ENCODE measurements at regions not wholly inside any gene's neighbourhood (a gene's known extent, or its start where the extent isn't known, plus 50 kb on each side); places are given as distances from the start of the nearest gene placed in this dataset.
A peak's percentile ranks its signal among the peaks of the same experiment; 100 is the strongest.

- TF ChIP-seq CTCF (IDR thresholded peaks at IDR 0.05; ENCODE audit: extremely low read depth in 1 of 2, insufficient read depth in 1 of 2, low read depth in 1 of 2, low read length in 2 of 2) (peak; percentile 58 to 73), POLR2AphosphoS5 (IDR thresholded peaks at IDR 0.05; ENCODE audit: insufficient read depth, low read depth, low read length) (no peak), GATA2 (IDR thresholded peaks at IDR 0.05; ENCODE audit: insufficient read depth, insufficient read length, low read depth, low read length) (no peak), JUN (IDR thresholded peaks at IDR 0.05; ENCODE audit: borderline replicate concordance, insufficient read depth, insufficient read length, low read depth) (no peak), EZH2 (IDR thresholded peaks at IDR 0.05; ENCODE audit: borderline replicate concordance, low read depth, low read length, severe bottlenecking) (no peak), POLR2A (IDR thresholded peaks at IDR 0.05; ENCODE audit: low read depth, low read length) (no peak), FOS (IDR thresholded peaks at IDR 0.05; ENCODE audit: borderline replicate concordance, insufficient read depth, low read length) (no peak), MYC (IDR thresholded peaks at IDR 0.05; ENCODE audit: low read depth, low read length) (no peak)
These were observed 492.4 kb downstream of the PLCL1 start for GRCh38 chr2:198296665-198297308.
